ENCODE measurements at regions not wholly inside any gene's neighbourhood (a gene's known extent, or its start where the extent isn't known, plus 50 kb on each side); places are given as distances from the start of the nearest gene placed in this dataset.

- TF ChIP-seq, protein P1, sequence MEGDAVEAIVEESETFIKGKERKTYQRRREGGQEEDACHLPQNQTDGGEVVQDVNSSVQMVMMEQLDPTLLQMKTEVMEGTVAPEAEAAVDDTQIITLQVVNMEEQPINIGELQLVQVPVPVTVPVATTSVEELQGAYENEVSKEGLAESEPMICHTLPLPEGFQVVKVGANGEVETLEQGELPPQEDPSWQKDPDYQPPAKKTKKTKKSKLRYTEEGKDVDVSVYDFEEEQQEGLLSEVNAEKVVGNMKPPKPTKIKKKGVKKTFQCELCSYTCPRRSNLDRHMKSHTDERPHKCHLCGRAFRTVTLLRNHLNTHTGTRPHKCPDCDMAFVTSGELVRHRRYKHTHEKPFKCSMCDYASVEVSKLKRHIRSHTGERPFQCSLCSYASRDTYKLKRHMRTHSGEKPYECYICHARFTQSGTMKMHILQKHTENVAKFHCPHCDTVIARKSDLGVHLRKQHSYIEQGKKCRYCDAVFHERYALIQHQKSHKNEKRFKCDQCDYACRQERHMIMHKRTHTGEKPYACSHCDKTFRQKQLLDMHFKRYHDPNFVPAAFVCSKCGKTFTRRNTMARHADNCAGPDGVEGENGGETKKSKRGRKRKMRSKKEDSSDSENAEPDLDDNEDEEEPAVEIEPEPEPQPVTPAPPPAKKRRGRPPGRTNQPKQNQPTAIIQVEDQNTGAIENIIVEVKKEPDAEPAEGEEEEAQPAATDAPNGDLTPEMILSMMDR (IDR thresholded peaks at IDR 0.05 in 2 of 3, conservative IDR thresholded peaks at IDR 0.05 in 1 of 3; ENCODE audit: borderline replicate concordance in 1 of 3, insufficient read depth in 1 of 3, low read depth in 2 of 3, low read length in 2 of 3) = no peak
- TF ChIP-seq RAD21 (IDR thresholded peaks at IDR 0.05; ENCODE audit: low read depth) = no peak
- TF ChIP-seq POLR2AphosphoS5 (IDR thresholded peaks at IDR 0.05; ENCODE audit: low read depth, low read length) = no peak
- TF ChIP-seq CEBPB (IDR thresholded peaks at IDR 0.05; ENCODE audit: low read depth) = no peak
- TF ChIP-seq EZH2phosphoT487 (IDR thresholded peaks at IDR 0.05; ENCODE audit: borderline replicate concordance) = no peak
- TF ChIP-seq EGR1 (IDR thresholded peaks at IDR 0.05; ENCODE audit: low read depth) = no peak
Measured at GRCh38 chr11:95562196-95562921, 227.2 kb downstream of the FAM76B start.

Measured in HCT116 (cell line).